GM21619 (cell line): ENCODE measurements at regions not wholly inside any gene's neighbourhood (a gene's known extent, or its start where the extent isn't known, plus 50 kb on each side); places are given as distances from the start of the nearest gene placed in this dataset.

ENCODE experiments used
- ATAC-seq: cut with Tn5 transposase; IDR thresholded peaks from one replicate; pipeline ENCODE4 v1.9.1; 2021; ENCODE audit not compliant: unreplicated experiment

- no peak for ATAC-seq
These were observed 392.5 kb downstream of the PBX1 start for GRCh38 chr1:164951508-164951907.

GRCh38 chr1:164950541-164950986, 391.6 kb downstream of the PBX1 start:
- ATAC-seq: no peak

GRCh38 chr1:164949771-164950471, 390.9 kb downstream of the PBX1 start:
- no peak for ATAC-seq

- no peak for ATAC-seq
These were observed 389.1 kb downstream of the PBX1 start for GRCh38 chr1:164948101-164948500.

- ATAC-seq: no peak
These were observed 378.3 kb downstream of the PBX1 start for GRCh38 chr1:164937291-164937690.

GRCh38 chr1:164932580-164932979, 373.6 kb downstream of the PBX1 start:
- no peak for ATAC-seq

GRCh38 chr1:164930833-164931232, 371.8 kb downstream of the PBX1 start:
- ATAC-seq: no peak

- no peak for ATAC-seq
These were observed 371.3 kb downstream of the PBX1 start for GRCh38 chr1:164930241-164930640.

- no peak for ATAC-seq
These were observed 369.3 kb downstream of the PBX1 start for GRCh38 chr1:164928232-164928812.

- no peak for ATAC-seq
These were observed 367.1 kb downstream of the PBX1 start for GRCh38 chr1:164926107-164926506.

GRCh38 chr1:164922585-164922984, 363.6 kb downstream of the PBX1 start:
- ATAC-seq: no peak

GRCh38 chr1:164921493-164921892, 362.5 kb downstream of the PBX1 start:
- ATAC-seq: no peak

GRCh38 chr1:164918140-164918539, 359.2 kb downstream of the PBX1 start:
- ATAC-seq: no peak

- no peak for ATAC-seq
These were observed 355.2 kb downstream of the PBX1 start for GRCh38 chr1:164914208-164914607.

- ATAC-seq: no peak
These were observed 353.3 kb downstream of the PBX1 start for GRCh38 chr1:164912290-164912689.

- ATAC-seq: no peak
These were observed 351.7 kb downstream of the PBX1 start for GRCh38 chr1:164910671-164911070.

- ATAC-seq: no peak
These were observed 348.7 kb downstream of the PBX1 start for GRCh38 chr1:164907666-164908065.

- no peak for ATAC-seq
These were observed 346.9 kb downstream of the PBX1 start for GRCh38 chr1:164905869-164906268.

- no peak for ATAC-seq
These were observed 343.5 kb downstream of the PBX1 start for GRCh38 chr1:164902491-164902890.
